ENCODE measurements at regions not wholly inside any gene's neighbourhood (a gene's known extent, or its start where the extent isn't known, plus 50 kb on each side); places are given as distances from the start of the nearest gene placed in this dataset.

- Histone ChIP-seq H3K4me1 (ENCODE audit: control insufficient read depth in 5 of 5, insufficient read depth in 5 of 5, low read length in 5 of 5) (peaks cover 0 to 6% (median 0%) of the 10 kb centered on the region in 5 donors), H3K36me3 (ENCODE audit: control insufficient read depth in 5 of 5, insufficient read depth in 5 of 5, low read length in 5 of 5) (no peaks in the 10 kb centered on the region), H3K9ac (ENCODE audit: low read length in 5 of 5) (no peak overlapping the region), H3K27me3 (ENCODE audit: control insufficient read depth in 5 of 5, insufficient read depth in 4 of 5, low read length in 5 of 5) (peaks cover 0 to 13% (median 6%) of the 10 kb centered on the region in 5 donors), H3K9me3 (ENCODE audit: control insufficient read depth in 5 of 5, low read length in 5 of 5) (no peaks in the 10 kb centered on the region), H3K27ac (ENCODE audit: low read depth, low read length) (no peak overlapping the region), H3K4me3 (ENCODE audit: low read depth in 1 of 5, low read length in 5 of 5) (no peak overlapping the region)
Observed at GRCh38 chr22:47391169-47392053, 629.0 kb downstream of the TBC1D22A start.

GRCh38 chr22:47390026-47390970, 627.8 kb downstream of the TBC1D22A start:
- no peaks in the 10 kb centered on the region for H3K4me1 ChIP-seq (ENCODE audit: control insufficient read depth in 5 of 5, insufficient read depth in 5 of 5, low read length in 5 of 5)
- H3K9ac ChIP-seq (ENCODE audit: low read length in 5 of 5) = no peak overlapping the region
- peaks cover 3 to 18% (median 8%) of the 10 kb centered on the region in 5 donors for H3K27me3 ChIP-seq (ENCODE audit: control insufficient read depth in 5 of 5, insufficient read depth in 4 of 5, low read length in 5 of 5)
- H3K36me3 ChIP-seq (ENCODE audit: control insufficient read depth in 5 of 5, insufficient read depth in 5 of 5, low read length in 5 of 5) = no peaks in the 10 kb centered on the region
- H3K4me3 ChIP-seq (ENCODE audit: low read depth in 1 of 5, low read length in 5 of 5) = no peak overlapping the region
- no peaks in the 10 kb centered on the region for H3K9me3 ChIP-seq (ENCODE audit: control insufficient read depth in 5 of 5, low read length in 5 of 5)
- H3K27ac ChIP-seq (ENCODE audit: low read depth, low read length) = no peak overlapping the region

- no peak overlapping the region for H3K4me3 ChIP-seq (ENCODE audit: low read depth in 1 of 5, low read length in 5 of 5)
- no peak overlapping the region for H3K9ac ChIP-seq (ENCODE audit: low read length in 5 of 5)
- no peaks in the 10 kb centered on the region for H3K9me3 ChIP-seq (ENCODE audit: control insufficient read depth in 5 of 5, low read length in 5 of 5)
- no peak overlapping the region for H3K27ac ChIP-seq (ENCODE audit: low read depth, low read length)
- no peaks in the 10 kb centered on the region for H3K4me1 ChIP-seq (ENCODE audit: control insufficient read depth in 5 of 5, insufficient read depth in 5 of 5, low read length in 5 of 5)
- H3K27me3 ChIP-seq (ENCODE audit: control insufficient read depth in 5 of 5, insufficient read depth in 4 of 5, low read length in 5 of 5) = peaks cover 4 to 24% (median 11%) of the 10 kb centered on the region in 5 donors
- no peaks in the 10 kb centered on the region for H3K36me3 ChIP-seq (ENCODE audit: control insufficient read depth in 5 of 5, insufficient read depth in 5 of 5, low read length in 5 of 5)
Observed at GRCh38 chr22:47389201-47389600, 626.8 kb downstream of the TBC1D22A start.

- H3K27ac ChIP-seq (ENCODE audit: low read depth, low read length) = no peak overlapping the region
- H3K9ac ChIP-seq (ENCODE audit: low read length in 5 of 5) = no peak overlapping the region
- H3K9me3 ChIP-seq (ENCODE audit: control insufficient read depth in 5 of 5, low read length in 5 of 5) = no peaks in the 10 kb centered on the region
- H3K36me3 ChIP-seq (ENCODE audit: control insufficient read depth in 5 of 5, insufficient read depth in 5 of 5, low read length in 5 of 5) = no peaks in the 10 kb centered on the region
- H3K27me3 ChIP-seq (ENCODE audit: control insufficient read depth in 5 of 5, insufficient read depth in 4 of 5, low read length in 5 of 5) = peaks cover 8 to 24% (median 11%) of the 10 kb centered on the region in 5 donors
- H3K4me1 ChIP-seq (ENCODE audit: control insufficient read depth in 5 of 5, insufficient read depth in 5 of 5, low read length in 5 of 5) = no peaks in the 10 kb centered on the region
- H3K4me3 ChIP-seq (ENCODE audit: low read depth in 1 of 5, low read length in 5 of 5) = no peak overlapping the region
Observed at GRCh38 chr22:47388778-47389177, 626.3 kb downstream of the TBC1D22A start.

- H3K36me3 ChIP-seq (ENCODE audit: control insufficient read depth in 5 of 5, insufficient read depth in 5 of 5, low read length in 5 of 5) = no peaks in the 10 kb centered on the region
- peaks cover 10 to 24% (median 12%) of the 10 kb centered on the region in 5 donors for H3K27me3 ChIP-seq (ENCODE audit: control insufficient read depth in 5 of 5, insufficient read depth in 4 of 5, low read length in 5 of 5)
- H3K4me3 ChIP-seq (ENCODE audit: low read depth in 1 of 5, low read length in 5 of 5) = no peak overlapping the region
- H3K4me1 ChIP-seq (ENCODE audit: control insufficient read depth in 5 of 5, insufficient read depth in 5 of 5, low read length in 5 of 5) = no peaks in the 10 kb centered on the region
- H3K9ac ChIP-seq (ENCODE audit: low read length in 5 of 5) = no peak overlapping the region
- no peaks in the 10 kb centered on the region for H3K9me3 ChIP-seq (ENCODE audit: control insufficient read depth in 5 of 5, low read length in 5 of 5)
- no peak overlapping the region for H3K27ac ChIP-seq (ENCODE audit: low read depth, low read length)
Observed at GRCh38 chr22:47388331-47388730, 625.9 kb downstream of the TBC1D22A start.

- H3K27ac ChIP-seq (ENCODE audit: low read depth, low read length) = no peak overlapping the region
- peaks cover 9 to 19% (median 12%) of the 10 kb centered on the region in 5 donors for H3K27me3 ChIP-seq (ENCODE audit: control insufficient read depth in 5 of 5, insufficient read depth in 4 of 5, low read length in 5 of 5)
- no peaks in the 10 kb centered on the region for H3K4me1 ChIP-seq (ENCODE audit: control insufficient read depth in 5 of 5, insufficient read depth in 5 of 5, low read length in 5 of 5)
- H3K9me3 ChIP-seq (ENCODE audit: control insufficient read depth in 5 of 5, low read length in 5 of 5) = no peaks in the 10 kb centered on the region
- no peak overlapping the region for H3K4me3 ChIP-seq (ENCODE audit: low read depth in 1 of 5, low read length in 5 of 5)
- no peaks in the 10 kb centered on the region for H3K36me3 ChIP-seq (ENCODE audit: control insufficient read depth in 5 of 5, insufficient read depth in 5 of 5, low read length in 5 of 5)
- H3K9ac ChIP-seq (ENCODE audit: low read length in 5 of 5) = no peak overlapping the region
Observed at GRCh38 chr22:47386812-47387510, 624.5 kb downstream of the TBC1D22A start.

GRCh38 chr22:47384977-47385376, 622.5 kb downstream of the TBC1D22A start:
- Histone ChIP-seq H3K9ac (ENCODE audit: low read length in 5 of 5) (no peak overlapping the region), H3K36me3 (ENCODE audit: control insufficient read depth in 5 of 5, insufficient read depth in 5 of 5, low read length in 5 of 5) (no peaks in the 10 kb centered on the region), H3K9me3 (ENCODE audit: control insufficient read depth in 5 of 5, low read length in 5 of 5) (no peaks in the 10 kb centered on the region), H3K4me1 (ENCODE audit: control insufficient read depth in 5 of 5, insufficient read depth in 5 of 5, low read length in 5 of 5) (no peaks in the 10 kb centered on the region), H3K4me3 (ENCODE audit: low read depth in 1 of 5, low read length in 5 of 5) (no peak overlapping the region), H3K27me3 (ENCODE audit: control insufficient read depth in 5 of 5, insufficient read depth in 4 of 5, low read length in 5 of 5) (peaks cover 9 to 18% (median 12%) of the 10 kb centered on the region in 5 donors), H3K27ac (ENCODE audit: low read depth, low read length) (no peak overlapping the region)

- Histone ChIP-seq H3K4me1 (ENCODE audit: control insufficient read depth in 5 of 5, insufficient read depth in 5 of 5, low read length in 5 of 5) (no peaks in the 10 kb centered on the region), H3K27ac (ENCODE audit: low read depth, low read length) (no peak overlapping the region), H3K4me3 (ENCODE audit: low read depth in 1 of 5, low read length in 5 of 5) (no peak overlapping the region), H3K27me3 (ENCODE audit: control insufficient read depth in 5 of 5, insufficient read depth in 4 of 5, low read length in 5 of 5) (peaks cover 7 to 12% (median 10%) of the 10 kb centered on the region in 5 donors), H3K9ac (ENCODE audit: low read length in 5 of 5) (no peak overlapping the region), H3K9me3 (ENCODE audit: control insufficient read depth in 5 of 5, low read length in 5 of 5) (no peaks in the 10 kb centered on the region), H3K36me3 (ENCODE audit: control insufficient read depth in 5 of 5, insufficient read depth in 5 of 5, low read length in 5 of 5) (no peaks in the 10 kb centered on the region)
Observed at GRCh38 chr22:47382164-47382890, 619.9 kb downstream of the TBC1D22A start.

- H3K36me3 ChIP-seq (ENCODE audit: control insufficient read depth in 5 of 5, insufficient read depth in 5 of 5, low read length in 5 of 5) = no peaks in the 10 kb centered on the region
- no peak overlapping the region for H3K4me3 ChIP-seq (ENCODE audit: low read depth in 1 of 5, low read length in 5 of 5)
- H3K27ac ChIP-seq (ENCODE audit: low read depth, low read length) = no peak overlapping the region
- H3K27me3 ChIP-seq (ENCODE audit: control insufficient read depth in 5 of 5, insufficient read depth in 4 of 5, low read length in 5 of 5) = peaks cover 6 to 19% (median 10%) of the 10 kb centered on the region in 5 donors
- no peaks in the 10 kb centered on the region for H3K9me3 ChIP-seq (ENCODE audit: control insufficient read depth in 5 of 5, low read length in 5 of 5)
- H3K9ac ChIP-seq (ENCODE audit: low read length in 5 of 5) = no peak overlapping the region
- no peaks in the 10 kb centered on the region for H3K4me1 ChIP-seq (ENCODE audit: control insufficient read depth in 5 of 5, insufficient read depth in 5 of 5, low read length in 5 of 5)
Observed at GRCh38 chr22:47381240-47381639, 618.8 kb downstream of the TBC1D22A start.
